T-helper 1 cell treated with Interleukin-12 subunit alpha and Interleukin-12 subunit beta and Interleukin-4 antibody, amounts not matched to agents 30 ng/mL and 1 ng/mL, for 36 hours (primary cell): ENCODE measurements at regions not wholly inside any gene's neighbourhood (a gene's known extent, or its start where the extent isn't known, plus 50 kb on each side); places are given as distances from the start of the nearest gene placed in this dataset.
"Not testable (repeated sequence)": the region's sequence is repeated elsewhere in the genome, so short reads cannot be mapped to it uniquely, and the experiment has no call there.

Experiments used
- intact Hi-C: fragments of 100-400 bp; cut with micrococcal nuclease; formaldehyde crosslinking; loops from one replicate; pipeline ENCODE4 v1.15.1; 2024

DNA sequence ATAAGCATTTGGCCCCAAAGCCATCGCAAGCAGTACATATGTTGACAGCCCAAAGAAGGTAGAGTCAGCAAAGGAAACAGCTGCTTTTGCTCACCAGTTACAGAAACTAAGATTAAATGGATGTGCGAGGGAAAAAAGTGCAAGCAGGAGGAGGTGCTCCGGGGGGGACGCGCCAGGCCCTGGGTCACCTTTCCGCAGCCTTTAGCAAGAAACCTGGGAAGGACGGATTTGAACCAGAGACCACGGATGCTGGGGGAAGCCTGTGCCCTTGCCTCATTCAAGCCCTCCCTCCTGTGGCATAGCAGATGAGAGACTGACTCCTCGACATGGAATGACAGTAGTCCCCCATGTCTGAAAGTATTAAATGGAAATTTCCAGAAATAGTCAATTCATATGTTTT is 405.6 kb upstream of the PRKCQ start:
- intact Hi-C loops, result no loop called here

DNA sequence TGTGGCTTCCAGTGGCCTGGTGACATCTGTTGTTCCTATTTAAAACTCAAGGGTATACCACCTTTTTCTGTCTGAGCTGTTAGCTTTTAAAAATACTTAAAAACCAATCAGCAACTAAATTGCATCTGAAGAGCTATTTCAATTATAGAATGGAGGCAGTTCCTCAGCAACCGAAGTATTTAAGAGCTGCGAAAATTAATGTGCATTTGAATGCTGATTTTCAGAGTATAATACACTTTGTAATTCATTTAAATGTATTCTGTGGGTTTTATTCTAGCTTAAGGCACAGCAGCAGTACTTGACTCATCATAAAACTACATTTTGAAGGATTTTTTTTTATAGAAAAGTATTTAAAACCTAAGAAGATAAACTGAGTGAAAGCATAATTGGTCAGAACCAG is 404.9 kb upstream of the PRKCQ start:
- intact Hi-C loops, result no loop called here

DNA sequence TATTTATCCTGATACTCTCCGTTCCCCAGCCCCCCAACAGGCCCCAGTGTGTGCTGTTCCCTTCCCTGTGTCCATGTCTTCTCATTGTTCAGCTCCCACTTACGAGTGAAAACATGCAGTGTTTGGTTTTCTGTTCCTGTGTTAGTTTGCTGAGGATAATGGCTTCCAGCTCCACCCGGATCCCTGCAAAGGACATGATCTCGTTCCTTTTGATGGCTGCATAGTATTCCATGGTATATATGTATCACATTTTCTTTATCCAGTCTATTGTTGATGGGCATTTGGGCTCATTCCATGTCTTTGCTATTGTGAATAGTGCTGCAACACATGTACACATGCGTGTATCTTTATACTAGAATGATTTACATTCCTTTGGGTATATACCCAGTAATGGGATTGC is 403.9 kb upstream of the PRKCQ start:
- intact Hi-C loops, result not testable (repeated sequence)

DNA sequence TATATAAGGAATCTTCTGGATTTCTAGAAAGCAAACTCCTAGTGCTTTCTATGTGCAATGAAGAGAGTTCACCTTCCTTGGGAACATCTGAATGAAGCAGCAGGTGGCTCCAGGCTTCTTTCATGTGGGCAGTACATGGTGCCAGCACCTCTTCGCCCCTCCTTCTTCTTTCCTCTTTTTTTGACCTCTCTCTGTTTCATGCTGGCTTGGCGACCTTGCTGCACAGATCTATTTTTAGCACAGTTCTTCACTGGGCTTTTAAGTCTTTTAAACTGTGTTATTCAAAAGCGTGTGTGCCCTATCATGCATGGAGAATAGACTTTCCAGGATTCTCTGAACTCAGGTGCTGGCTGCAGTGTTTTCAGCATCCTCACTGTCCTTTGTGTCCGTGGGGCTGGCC is 400.3 kb upstream of the PRKCQ start:
- intact Hi-C loops, result no loop called here

DNA sequence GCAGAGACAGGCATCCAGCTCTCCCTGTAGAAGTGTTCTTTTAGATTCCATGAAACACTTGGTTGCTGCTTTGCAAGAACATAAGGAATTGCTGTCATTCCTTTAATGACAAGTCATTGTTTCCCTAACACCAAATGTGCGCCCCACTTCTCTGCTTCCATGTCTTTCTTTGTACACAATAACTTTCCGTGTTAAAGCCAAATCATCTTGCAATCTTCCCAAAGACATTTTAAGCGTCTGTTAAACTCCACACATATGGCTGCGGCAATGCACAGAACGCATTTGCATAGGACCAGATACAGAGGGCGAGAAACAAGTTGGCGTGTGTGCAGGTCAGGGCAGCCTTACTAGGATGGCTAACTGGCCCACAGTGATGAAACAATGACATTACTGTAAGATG is 399.3 kb upstream of the PRKCQ start:
- intact Hi-C loops, result no loop called here

DNA sequence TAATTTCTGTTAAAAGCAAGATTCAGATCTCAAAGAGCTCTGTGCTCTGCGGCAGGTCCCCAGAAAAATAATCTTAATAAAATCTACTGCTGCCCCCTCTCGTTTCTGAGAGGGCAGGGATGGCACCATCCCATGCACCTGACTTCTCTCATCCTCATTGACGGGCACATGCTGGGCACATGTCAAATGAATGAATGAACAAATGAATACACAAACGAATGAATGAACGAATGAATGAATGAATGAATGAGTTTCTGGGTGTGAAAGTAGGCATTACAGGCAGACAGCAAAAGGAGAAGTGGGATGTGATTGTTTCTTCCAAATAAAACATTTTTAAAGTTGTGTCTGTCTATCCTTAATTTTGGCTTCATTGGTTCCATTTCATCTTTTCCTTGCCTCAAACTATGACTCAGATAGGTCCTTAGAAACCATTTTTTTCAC is 398.1 kb upstream of the PRKCQ start:
- intact Hi-C loops, result no loop called here

DNA sequence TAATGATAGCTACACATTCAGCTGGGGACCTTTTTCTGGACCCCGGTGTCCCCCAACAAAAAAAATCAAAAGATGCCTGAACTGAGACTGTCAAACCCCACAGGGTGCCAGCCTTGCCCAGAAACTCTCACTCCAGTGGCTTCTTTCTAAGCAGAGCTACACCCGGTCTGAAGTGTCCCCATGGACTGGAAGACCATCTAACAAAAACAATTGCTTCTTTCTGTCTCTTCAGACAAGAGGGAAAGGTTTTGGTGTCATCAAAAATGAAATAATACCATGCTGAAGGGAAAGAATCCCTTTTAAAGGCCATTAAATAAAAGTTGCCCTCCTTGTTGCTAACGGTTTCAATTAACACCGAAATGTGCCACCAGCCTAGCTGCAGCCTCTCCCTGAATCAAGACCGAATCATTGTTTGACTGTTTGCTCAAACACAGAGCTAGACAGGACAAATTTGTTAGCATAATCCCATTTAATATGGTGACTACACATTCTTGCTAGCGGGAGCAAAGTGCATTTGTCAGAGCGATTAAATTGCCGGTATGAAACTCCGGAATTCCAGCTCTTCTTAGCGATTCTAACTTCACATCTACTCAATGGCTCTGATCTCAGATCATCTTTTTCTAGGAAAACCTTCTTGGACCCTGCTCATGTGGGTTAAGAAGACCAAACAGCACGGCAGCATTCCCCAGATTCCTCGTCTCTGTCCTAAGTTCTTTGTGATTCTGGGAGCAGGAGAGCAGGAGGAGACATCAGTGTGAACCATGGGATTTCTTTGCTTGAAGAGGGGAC is 397.5 kb upstream of the PRKCQ start:
- intact Hi-C loops, result no loop called here

DNA sequence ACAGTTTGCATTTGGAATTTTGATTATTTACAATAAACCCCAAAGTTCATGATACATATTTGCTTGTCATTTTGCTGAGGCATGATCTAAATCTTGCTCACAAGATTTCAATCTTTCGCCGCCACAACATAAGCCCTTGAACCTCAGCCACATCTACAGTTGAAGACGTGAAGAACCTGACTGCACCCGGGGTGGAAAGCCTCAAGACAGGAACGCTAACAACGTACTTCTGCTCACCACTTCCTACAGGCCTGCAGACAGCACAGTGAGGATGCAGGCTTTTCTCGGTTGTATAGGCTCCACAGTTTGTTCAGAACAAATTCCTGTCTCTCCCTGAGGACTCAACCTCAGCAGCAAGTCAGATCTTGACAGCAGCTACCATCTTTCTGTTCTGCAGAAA is 393.8 kb upstream of the PRKCQ start:
- intact Hi-C loops, result no loop called here

DNA sequence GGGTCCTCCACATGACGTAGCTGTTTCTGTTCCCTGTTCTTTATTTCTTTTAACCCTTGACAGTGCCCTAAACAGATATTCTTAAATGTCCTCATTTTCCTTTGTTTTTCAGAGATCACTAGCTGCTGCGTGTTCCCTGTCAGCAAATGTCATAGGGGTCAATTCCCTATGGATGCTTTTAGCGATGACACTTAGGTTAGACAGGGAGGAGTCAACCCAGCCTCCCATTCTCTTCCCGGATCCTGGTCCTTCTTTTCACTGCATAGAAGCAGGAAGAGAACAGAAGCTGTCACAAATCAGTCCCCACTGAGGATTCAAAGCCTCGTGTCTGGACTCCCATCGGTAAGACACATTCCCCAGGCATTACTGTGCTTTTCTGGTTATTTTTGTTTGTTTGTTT is 392.1 kb upstream of the PRKCQ start:
- intact Hi-C loops, result no loop called here

DNA sequence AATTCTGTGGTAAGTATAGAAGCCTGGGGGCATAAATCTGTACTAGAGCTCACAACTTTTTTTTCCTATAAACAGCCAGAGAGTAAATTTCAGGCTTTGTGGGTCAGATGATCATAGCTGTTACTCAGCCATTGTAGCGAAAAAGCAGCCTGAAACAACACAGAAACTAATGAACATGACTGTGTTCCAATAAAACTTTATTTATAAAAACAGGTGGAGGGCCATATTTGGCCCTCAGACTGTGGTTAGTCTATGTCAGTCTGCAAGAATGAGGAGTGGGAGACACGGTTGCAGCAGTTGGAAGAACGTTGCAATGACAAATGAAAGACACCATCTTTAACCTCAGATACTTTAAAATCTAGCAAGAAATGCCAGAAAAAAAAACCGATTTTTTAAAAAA is 389.6 kb upstream of the PRKCQ start:
- intact Hi-C loops, result no loop called here

DNA sequence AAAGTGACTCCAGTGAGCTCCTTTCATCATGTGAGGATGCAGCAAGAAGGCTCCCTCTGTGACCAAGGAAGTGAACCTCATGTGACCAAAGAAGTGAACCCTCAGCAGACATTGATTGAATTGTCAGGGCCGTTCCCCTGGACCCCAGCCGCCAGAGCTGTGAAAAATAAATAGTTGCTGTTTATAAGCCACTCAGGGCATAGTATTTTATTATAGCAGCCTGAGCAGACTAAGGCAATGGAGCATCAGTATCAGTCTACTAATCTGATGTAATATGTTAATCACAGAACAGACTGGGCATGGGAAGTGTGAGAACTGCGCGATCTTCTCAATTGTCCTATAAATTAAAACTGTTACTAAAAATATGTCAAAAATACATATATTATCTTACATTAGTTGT is 384.5 kb upstream of the PRKCQ start:
- intact Hi-C loops, result no loop called here

DNA sequence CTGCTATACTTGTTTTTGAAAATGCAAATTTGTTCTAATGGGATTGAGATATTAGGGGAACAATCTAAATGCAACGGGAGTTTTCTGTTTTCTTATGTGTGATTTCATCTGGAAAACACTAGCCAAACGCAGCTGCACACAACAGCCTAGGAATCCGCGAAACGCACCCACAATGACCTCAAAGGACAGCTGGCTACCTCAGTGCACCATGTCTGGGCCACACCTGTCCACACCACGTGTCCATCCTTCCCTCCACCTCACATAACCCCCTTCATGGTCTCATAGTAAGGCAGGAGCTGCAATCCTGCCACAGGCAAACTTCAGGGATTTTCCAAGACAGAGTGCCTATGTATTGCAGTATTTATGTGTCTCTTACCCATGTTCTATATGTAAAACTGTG is 382.5 kb upstream of the PRKCQ start:
- intact Hi-C loops, result no loop called here

DNA sequence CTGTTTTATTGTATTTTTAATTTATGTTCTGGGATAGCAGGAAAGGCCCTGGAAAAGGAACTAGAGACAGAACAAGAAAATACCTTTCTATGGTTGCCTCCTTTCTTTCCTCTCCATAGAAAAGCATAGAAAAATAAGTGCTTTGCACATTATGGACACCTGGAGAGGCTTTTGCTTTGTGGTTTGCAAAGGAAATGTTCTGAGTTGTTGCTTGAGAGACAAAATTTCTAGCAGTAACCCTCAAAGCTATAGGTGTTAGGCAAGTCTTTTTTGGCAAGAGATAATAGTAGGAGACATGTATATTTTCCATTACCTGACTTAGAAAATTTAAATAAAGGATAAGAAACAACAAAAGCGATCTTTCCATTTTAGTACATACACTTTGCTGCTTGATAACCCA is 378.6 kb upstream of the PRKCQ start:
- intact Hi-C loops, result no loop called here

DNA sequence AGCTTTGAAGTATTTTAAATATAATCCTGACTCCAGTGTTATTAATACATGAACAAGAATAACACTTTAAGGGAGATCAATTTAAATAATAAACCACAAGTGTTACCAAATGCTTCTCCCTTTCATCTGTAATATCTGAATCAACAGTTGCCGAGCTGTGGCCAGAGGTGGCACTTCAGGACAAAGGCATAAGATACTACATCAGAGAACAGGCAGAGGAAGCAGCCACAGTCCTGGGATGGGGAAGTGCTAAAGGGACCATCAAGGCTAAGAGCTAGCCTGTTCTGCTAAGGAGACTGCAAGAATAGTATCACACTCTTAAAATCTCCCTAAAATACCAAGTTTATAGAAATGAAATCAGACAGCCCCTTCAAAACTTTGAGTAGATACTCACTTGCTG is 378.2 kb upstream of the PRKCQ start:
- intact Hi-C loops, result no loop called here

DNA sequence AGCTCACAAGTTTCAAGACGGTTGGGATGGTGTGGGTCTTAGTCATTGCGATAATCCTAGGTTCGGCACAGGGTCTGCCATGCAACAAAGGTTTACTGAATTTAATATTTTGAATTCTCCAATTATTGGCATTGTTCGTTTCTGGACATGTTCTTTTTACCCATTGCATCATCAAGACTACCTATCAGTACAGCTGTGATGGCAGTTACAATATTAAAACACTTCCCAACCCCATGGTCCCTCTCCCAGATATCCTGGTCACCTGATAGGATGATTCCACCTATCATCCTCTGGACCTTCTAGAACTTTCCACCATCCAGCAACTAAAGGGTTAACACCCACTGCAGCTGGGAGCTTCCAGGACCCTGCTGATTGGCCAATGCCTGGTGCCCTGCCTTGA is 377.8 kb upstream of the PRKCQ start:
- intact Hi-C loops, result no loop called here

DNA sequence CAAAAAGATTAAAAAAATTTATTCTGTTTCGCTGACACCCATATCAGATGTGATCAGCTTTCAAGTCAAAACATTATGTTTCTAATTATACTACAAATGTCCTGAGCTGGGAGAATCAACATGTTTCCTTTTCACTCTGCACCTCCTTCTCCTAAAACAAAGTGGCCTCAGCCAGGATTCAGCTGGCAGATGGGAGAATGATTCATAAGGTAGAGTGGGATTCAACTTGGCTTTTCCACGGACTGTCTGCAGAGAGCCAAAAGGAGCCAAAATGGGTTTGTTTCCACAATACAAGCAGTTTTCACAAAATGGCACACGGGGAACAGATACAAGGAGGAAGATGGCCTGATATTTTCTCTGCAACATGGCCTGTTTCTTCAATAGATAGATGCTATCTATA is 376.5 kb upstream of the PRKCQ start:
- intact Hi-C loops, result no loop called here

DNA sequence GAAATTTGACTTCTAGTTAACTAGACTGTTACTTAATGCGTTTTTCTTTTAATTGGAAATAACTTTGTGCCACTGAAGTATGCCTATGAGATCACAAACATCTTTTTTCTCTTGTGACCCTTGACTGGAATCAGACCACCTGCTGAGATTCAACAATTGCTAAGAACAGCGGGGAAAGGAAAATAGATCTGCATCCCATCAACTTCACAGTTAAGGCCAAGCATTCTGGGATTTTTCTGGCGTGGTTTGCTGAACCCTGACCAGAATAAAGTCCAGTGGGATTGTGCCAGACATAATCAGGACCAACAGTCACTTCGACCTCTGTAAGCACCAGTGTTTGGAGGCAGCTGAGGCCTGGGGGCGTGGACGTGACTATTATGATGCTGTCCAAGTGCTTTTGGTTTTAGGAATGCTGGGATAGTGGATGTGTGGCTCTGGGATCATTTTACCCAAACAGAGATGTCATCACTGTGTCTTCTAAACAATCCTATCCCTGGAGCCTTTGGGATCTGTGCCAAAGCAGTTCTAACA is 373.3 kb upstream of the PRKCQ start:
- intact Hi-C loops, result no loop called here

DNA sequence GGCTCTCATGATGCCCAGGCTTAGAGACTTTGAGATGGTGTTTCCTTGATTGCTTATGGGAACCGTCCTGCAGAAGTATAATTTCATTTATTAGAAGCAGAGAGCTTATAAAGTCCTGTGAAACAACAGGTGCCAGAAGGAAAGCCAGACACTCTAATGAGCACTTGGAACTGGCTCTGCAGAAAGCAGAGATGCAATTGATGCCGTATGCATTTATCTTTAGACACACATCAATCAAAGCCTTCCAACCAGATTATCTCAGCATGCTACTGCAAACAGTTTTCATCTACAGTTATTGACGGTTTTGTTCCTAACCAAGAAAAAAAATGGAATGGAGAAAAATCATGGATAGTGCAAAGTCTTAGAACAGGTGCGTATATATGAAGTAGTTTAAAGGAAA is 371.7 kb upstream of the PRKCQ start:
- intact Hi-C loops, result no loop called here

DNA sequence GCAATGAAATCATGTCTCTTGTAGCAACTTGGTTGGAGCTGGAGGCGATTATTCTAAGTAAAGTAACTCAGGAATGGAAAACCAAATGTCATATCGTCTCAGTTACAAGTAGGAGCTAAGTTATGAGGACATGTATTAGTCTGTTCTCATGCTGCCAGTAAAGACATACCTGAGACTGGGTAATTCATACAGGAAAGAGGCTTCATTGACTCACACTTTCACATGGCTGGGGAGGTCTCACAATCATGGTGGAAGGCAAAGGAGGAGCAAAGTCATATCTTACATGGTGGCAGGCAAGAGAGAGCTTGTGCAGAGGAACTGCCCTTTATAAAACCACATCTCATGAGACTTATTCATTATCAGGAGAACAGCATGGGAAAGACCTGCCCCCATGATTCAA is 370.1 kb upstream of the PRKCQ start:
- intact Hi-C loops, result no loop called here

DNA sequence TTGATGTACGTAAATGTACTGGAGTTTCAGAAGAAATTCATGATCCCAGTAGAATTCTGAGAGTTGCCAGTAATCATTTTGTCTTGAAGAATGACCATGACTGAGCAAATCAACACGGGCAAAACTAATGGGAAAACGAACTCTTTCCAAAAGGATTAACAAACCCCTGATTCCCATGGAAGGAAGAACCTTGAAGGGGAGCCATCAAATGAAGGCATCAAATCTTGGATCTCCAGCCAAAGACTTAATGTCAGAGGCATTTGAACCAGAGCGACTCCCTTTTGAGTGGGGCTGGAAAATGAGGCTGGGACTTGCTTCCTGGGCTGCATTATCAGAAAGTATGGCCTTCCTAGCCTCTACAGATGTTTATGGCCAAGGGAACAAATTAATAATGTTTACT is 364.4 kb upstream of the PRKCQ start:
- intact Hi-C loops, result no loop called here

DNA sequence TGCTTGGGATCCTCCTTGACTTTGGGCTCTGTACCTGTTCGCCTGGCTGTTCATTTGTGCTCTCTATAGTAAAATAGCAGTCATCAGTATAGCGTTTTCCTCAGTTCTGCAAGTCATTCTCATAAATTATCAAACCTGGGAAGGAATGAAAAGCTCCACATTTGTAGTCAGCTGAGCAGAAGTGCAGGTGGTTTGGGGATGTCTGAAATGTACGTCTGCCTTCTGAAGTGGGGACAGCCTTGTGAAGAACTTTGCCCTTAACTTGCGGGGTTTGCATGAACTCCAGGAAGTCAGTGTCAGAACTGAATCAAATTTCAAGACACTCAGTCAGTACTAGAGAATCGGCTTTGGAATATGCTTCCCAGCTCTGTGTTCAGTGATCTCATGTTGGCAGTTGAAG is 358.3 kb upstream of the PRKCQ start:
- intact Hi-C loops, result no loop called here

DNA sequence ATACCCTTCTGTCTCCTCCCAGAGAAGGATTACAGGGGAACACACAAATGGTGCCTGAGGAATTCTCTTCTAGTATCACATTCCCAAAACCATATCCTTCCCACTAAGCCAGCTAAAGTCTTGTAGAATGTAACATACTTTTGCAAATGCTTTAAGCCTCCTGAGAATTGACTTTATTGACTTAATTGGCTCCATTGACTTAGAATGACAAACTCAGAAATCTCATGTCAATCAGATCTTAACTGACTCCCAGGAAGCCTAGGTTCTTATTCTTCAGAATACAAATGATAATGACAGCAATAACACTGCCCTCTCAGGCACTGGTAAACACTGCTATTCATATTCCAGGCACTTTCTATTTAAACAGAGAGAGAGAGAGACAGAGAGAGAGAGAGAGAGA is 356.9 kb upstream of the PRKCQ start:
- intact Hi-C loops, result no loop called here

DNA sequence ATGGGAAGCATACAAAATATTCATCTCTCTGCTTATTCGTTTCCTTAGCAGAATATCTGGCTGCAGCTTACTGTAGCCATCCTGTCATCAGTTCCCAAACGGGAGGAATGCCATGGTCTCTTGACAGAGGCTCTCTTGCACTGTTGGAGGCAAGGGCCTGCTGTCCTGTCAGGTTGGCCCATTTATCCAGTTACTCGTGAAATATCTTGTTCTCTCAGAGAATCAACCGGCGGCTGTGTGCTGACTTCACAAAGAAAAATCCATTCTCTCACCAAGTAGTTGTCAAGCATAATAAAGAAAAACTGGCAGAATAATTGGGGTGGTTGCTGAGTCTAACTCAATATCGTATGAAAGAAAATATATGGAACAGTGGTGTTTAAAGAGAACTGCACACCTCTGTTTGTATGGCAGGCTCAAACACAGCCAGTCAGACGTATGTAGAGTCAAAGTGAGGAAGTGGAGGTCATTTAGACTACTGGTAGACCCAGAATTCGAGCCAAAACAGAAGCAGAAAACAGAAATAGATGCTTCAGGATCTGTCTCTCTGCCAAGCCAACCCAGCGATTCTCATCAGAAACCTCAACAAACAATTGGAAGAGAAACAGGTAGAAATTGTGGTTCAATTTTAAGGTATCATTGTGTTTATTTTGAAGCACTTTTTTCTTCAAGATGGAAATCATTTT is 349.2 kb upstream of the PRKCQ start:
- intact Hi-C loops, result loop anchor here (5.0 to 10.0 kb wide), 4 partner anchors 103 to 578 kb away; no protein-coding TSS in a partner anchor
